MCF 10A (cell line): ENCODE measurements at regions not wholly inside any gene's neighbourhood (a gene's known extent, or its start where the extent isn't known, plus 50 kb on each side); places are given as distances from the start of the nearest gene placed in this dataset.
"Not testable (repeated sequence)": the region's sequence is repeated elsewhere in the genome, so short reads cannot be mapped to it uniquely, and the experiment has no call there.

Experiments
- BruUV-seq: library from RNA; stranded (reverse); fragments of 400-500 nt; replicated peaks from 2 replicates; lab custom pipeline; 2021; lab: Mats Ljungman, UMichigan
- CTCF ChIA-PET: fragments of 300-600 bp; sonication (Branson Sonifier 250); formaldehyde crosslinking; extraction: SDS; loops from one replicate; lab custom pipeline; 2021; ENCODE audit warnings: antibody characterized with exemption, inconsistent platforms; lab: Yijun Ruan, JAX
- POLR2A ChIA-PET: fragments of 300-600, 350-650 bp; sonication (Branson Sonifier 250); formaldehyde crosslinking; extraction: SDS; loops from one replicate; lab custom pipeline; 2020; ENCODE audit warnings: antibody characterized with exemption, inconsistent platforms; lab: Yijun Ruan, JAX
- DNase-seq: peaks from one replicate; pipeline ENCODE4 v3.0.0-alpha.2; 2018; ENCODE audit not compliant: unreplicated experiment
- H3K27ac Mint-ChIP-seq: one replicate; pipeline ENCODE4 v1.8.0; 2022; ENCODE audit warnings: mild to moderate bottlenecking, low read depth, mixed read lengths; ENCODE audit not compliant: unreplicated experiment
- H3K27me3 Mint-ChIP-seq: one replicate; pipeline ENCODE4 v1.8.0; 2022; ENCODE audit warnings: mixed read lengths; ENCODE audit not compliant: insufficient read depth, unreplicated experiment
- H3K36me3 Mint-ChIP-seq: one replicate; pipeline ENCODE4 v1.8.0; 2022; ENCODE audit warnings: mild to moderate bottlenecking, moderate library complexity, mixed read lengths; ENCODE audit not compliant: insufficient read depth, unreplicated experiment
- H3K4me1 Mint-ChIP-seq: one replicate; pipeline ENCODE4 v1.8.0; 2022; ENCODE audit warnings: mixed read lengths; ENCODE audit not compliant: insufficient read depth, unreplicated experiment
- H3K4me3 Mint-ChIP-seq: one replicate; pipeline ENCODE4 v1.8.0; 2022; ENCODE audit warnings: mild to moderate bottlenecking, moderate library complexity, mixed read lengths; ENCODE audit not compliant: unreplicated experiment
- H3K9me3 Mint-ChIP-seq: one replicate; pipeline ENCODE4 v1.8.0; 2022; ENCODE audit warnings: mixed read lengths; ENCODE audit not compliant: unreplicated experiment
- CTCF ChIP-seq: fragments of 200-600 bp; IDR thresholded peaks from one replicate; pipeline ENCODE4 v1.8.0; 2022; ENCODE audit warnings: antibody characterized with exemption, mild to moderate bottlenecking; ENCODE audit not compliant: unreplicated experiment
- intact Hi-C: fragments of 100-400 bp; cut with micrococcal nuclease; formaldehyde crosslinking; loops from 2 replicates; pipeline ENCODE4 v1.14.1; 2022

- H3K36me3 Mint-ChIP-seq, CTCF ChIA-PET, intact Hi-C loops, BruUV-seq, H3K27me3 Mint-ChIP-seq, H3K27ac Mint-ChIP-seq, H3K4me3 Mint-ChIP-seq, POLR2A ChIA-PET, DNase-seq: not testable (repeated sequence)
- Mint-ChIP-seq H3K4me1 (peaks cover 21% of the 10 kb centered on the region), H3K9me3 (peaks cover 15% of the 10 kb centered on the region)
Measured at GRCh38 chr20:18876394-18876793, 62.8 kb downstream of the SCP2D1 start.

- ChIA-PET CTCF (interaction anchor here (0.6 kb wide), 2 partner anchors 62 to 413 kb away, joined by 3 read pairs; no protein-coding TSS in a partner anchor), POLR2A (interaction anchor here (0.7 kb wide), 2 partner anchors 371 to 683 kb away, joined by 3 to 4 read pairs; partner anchors contain the start of gene SEC23B)
- no peak overlapping the region for H3K4me3 Mint-ChIP-seq
- peak overlapping the region; percentile 86 for H3K27ac Mint-ChIP-seq
- no TSS peak for BruUV-seq
- DNase-seq: peak; percentile 93
- TF ChIP-seq CTCF: no peak
- peaks cover 21% of the 10 kb centered on the region for H3K4me1 Mint-ChIP-seq
- no peaks in the 10 kb centered on the region for H3K27me3 Mint-ChIP-seq
- no peaks in the 10 kb centered on the region for H3K36me3 Mint-ChIP-seq
- peaks cover 7% of the 10 kb centered on the region for H3K9me3 Mint-ChIP-seq
- intact Hi-C loops: no loop called here
Measured at GRCh38 chr20:18879262-18879661, 65.7 kb downstream of the SCP2D1 start.

GRCh38 chr20:18886756-18887155 is 73.2 kb downstream of the SCP2D1 start:
- intact Hi-C loops: no loop called here
- ChIA-PET POLR2A (no interaction called here), CTCF (interaction anchor here (0.8 kb wide), 1 partner anchor 33 kb away, joined by 3 read pairs; no protein-coding TSS in a partner anchor)
- no peaks in the 10 kb centered on the region for H3K4me1 Mint-ChIP-seq
- no peak overlapping the region for H3K27ac Mint-ChIP-seq
- H3K36me3 Mint-ChIP-seq: no peaks in the 10 kb centered on the region
- peak; percentile 45 for DNase-seq
- H3K4me3 Mint-ChIP-seq: no peak overlapping the region
- H3K27me3 Mint-ChIP-seq: no peaks in the 10 kb centered on the region
- H3K9me3 Mint-ChIP-seq: no peaks in the 10 kb centered on the region
- no TSS peak for BruUV-seq
- no peak for TF ChIP-seq CTCF

- Mint-ChIP-seq H3K36me3 (no peaks in the 10 kb centered on the region), H3K9me3 (peaks cover 8% of the 10 kb centered on the region), H3K27ac (no peak overlapping the region), H3K27me3 (no peaks in the 10 kb centered on the region), H3K4me3 (no peak overlapping the region), H3K4me1 (no peaks in the 10 kb centered on the region)
- intact Hi-C loops: no loop called here
- BruUV-seq: no TSS peak
- DNase-seq: peak; percentile 14
- POLR2A ChIA-PET: no interaction called here
- CTCF ChIA-PET: interaction anchor here (0.7 to 2.5 kb wide), 6 partner anchors 8 to 760 kb away, joined by 3 to 7 read pairs (median 3); no protein-coding TSS in a partner anchor
- TF ChIP-seq CTCF: no peak
Measured at GRCh38 chr20:18901980-18902737, 88.6 kb downstream of the SCP2D1 start.
